Glutamatergic neuron (in vitro differentiated cells): ENCODE measurements at regions not wholly inside any gene's neighbourhood (a gene's known extent, or its start where the extent isn't known, plus 50 kb on each side); places are given as distances from the start of the nearest gene placed in this dataset.
"Not testable (repeated sequence)": the region's sequence is repeated elsewhere in the genome, so short reads cannot be mapped to it uniquely, and the experiment has no call there.

ENCODE experiments used
- DNase-seq: peaks from one replicate; pipeline ENCODE4 v3.0.0; 2022
- H3K27ac Mint-ChIP-seq: one replicate; pipeline ENCODE4 v1.8.0; 2020; ENCODE audit warnings: mild to moderate bottlenecking, mixed read lengths, inconsistent platforms; ENCODE audit not compliant: unreplicated experiment
- H3K27me3 Mint-ChIP-seq: one replicate; pipeline ENCODE4 v1.8.0; 2020; ENCODE audit warnings: mild to moderate bottlenecking, moderate library complexity, mixed read lengths, inconsistent platforms; ENCODE audit not compliant: unreplicated experiment
- H3K36me3 Mint-ChIP-seq: one replicate; pipeline ENCODE4 v1.8.0; 2020; ENCODE audit warnings: mild to moderate bottlenecking, mixed read lengths, inconsistent platforms; ENCODE audit not compliant: unreplicated experiment
- H3K4me1 Mint-ChIP-seq: one replicate; pipeline ENCODE4 v1.8.0; 2020; ENCODE audit warnings: mild to moderate bottlenecking, low read depth, mixed read lengths, inconsistent platforms; ENCODE audit not compliant: unreplicated experiment
- H3K4me3 Mint-ChIP-seq: one replicate; pipeline ENCODE4 v1.8.0; 2020; ENCODE audit warnings: mild to moderate bottlenecking, mixed read lengths, inconsistent platforms; ENCODE audit not compliant: unreplicated experiment
- H3K9me3 Mint-ChIP-seq: one replicate; pipeline ENCODE4 v1.8.0; 2020; ENCODE audit warnings: mild to moderate bottlenecking, moderate library complexity, mixed read lengths, inconsistent platforms; ENCODE audit not compliant: unreplicated experiment
- CTCF ChIP-seq: fragments of 200-600 bp; sonication (generic); IDR thresholded peaks from one replicate; pipeline ENCODE4 v1.5.0; 2021; ENCODE audit not compliant: partially characterized antibody, unreplicated experiment

GRCh38 chr7:121618182-121618581 lies 222.1 kb upstream of the FAM3C start:
- H3K4me3 Mint-ChIP-seq = no peak overlapping the region
- no peaks in the 10 kb centered on the region for H3K9me3 Mint-ChIP-seq
- no peak for DNase-seq
- H3K27ac Mint-ChIP-seq = no peak overlapping the region
- peaks cover 9% of the 10 kb centered on the region for H3K4me1 Mint-ChIP-seq
- TF ChIP-seq CTCF = no peak
- peaks cover 2% of the 10 kb centered on the region for H3K27me3 Mint-ChIP-seq
- no peaks in the 10 kb centered on the region for H3K36me3 Mint-ChIP-seq

GRCh38 chr7:121610243-121610642 lies 214.1 kb upstream of the FAM3C start:
- Mint-ChIP-seq H3K36me3 (no peaks in the 10 kb centered on the region), H3K4me3 (no peak overlapping the region), H3K27me3 (peaks cover 4% of the 10 kb centered on the region), H3K4me1 (peaks cover 15% of the 10 kb centered on the region), H3K9me3 (peaks cover 4% of the 10 kb centered on the region), H3K27ac (no peak overlapping the region)
- TF ChIP-seq CTCF = no peak
- no peak for DNase-seq

- Mint-ChIP-seq H3K4me1 (peaks cover 17% of the 10 kb centered on the region), H3K27me3 (peaks cover 2% of the 10 kb centered on the region), H3K36me3 (no peaks in the 10 kb centered on the region), H3K4me3 (no peak overlapping the region), H3K9me3 (peaks cover 4% of the 10 kb centered on the region), H3K27ac (peak overlapping the region; percentile 55)
- no peak for DNase-seq
- TF ChIP-seq CTCF = no peak
Observed at GRCh38 chr7:121609208-121609607, 213.1 kb upstream of the FAM3C start.

GRCh38 chr7:121608785-121609184 lies 212.7 kb upstream of the FAM3C start:
- Mint-ChIP-seq H3K27ac (peak overlapping the region; percentile 92), H3K27me3 (peaks cover 2% of the 10 kb centered on the region), H3K9me3 (peaks cover 4% of the 10 kb centered on the region), H3K36me3 (no peaks in the 10 kb centered on the region), H3K4me1 (peaks cover 19% of the 10 kb centered on the region), H3K4me3 (peak overlapping the region; percentile 39)
- TF ChIP-seq CTCF = no peak
- DNase-seq = peak; percentile 42

- DNase-seq, H3K36me3 Mint-ChIP-seq, H3K27me3 Mint-ChIP-seq, H3K4me3 Mint-ChIP-seq, H3K9me3 Mint-ChIP-seq: not testable (repeated sequence)
- peak overlapping the region; percentile 12 for H3K27ac Mint-ChIP-seq
- H3K4me1 Mint-ChIP-seq = peaks cover 19% of the 10 kb centered on the region
Observed at GRCh38 chr7:121608183-121608582, 212.1 kb upstream of the FAM3C start.

GRCh38 chr7:121605317-121605680 lies 209.2 kb upstream of the FAM3C start:
- no peaks in the 10 kb centered on the region for H3K36me3 Mint-ChIP-seq
- no peak for TF ChIP-seq CTCF
- H3K9me3 Mint-ChIP-seq = peaks cover 4% of the 10 kb centered on the region
- peaks cover 2% of the 10 kb centered on the region for H3K27me3 Mint-ChIP-seq
- H3K27ac Mint-ChIP-seq = no peak overlapping the region
- DNase-seq = no peak
- no peak overlapping the region for H3K4me3 Mint-ChIP-seq
- peaks cover 19% of the 10 kb centered on the region for H3K4me1 Mint-ChIP-seq
